ENCODE measurements at regions not wholly inside any gene's neighbourhood (a gene's known extent, or its start where the extent isn't known, plus 50 kb on each side); places are given as distances from the start of the nearest gene placed in this dataset.

- Mint-ChIP-seq H3K27me3 (no peaks in the 10 kb centered on the region), H3K4me3 (no peak overlapping the region), H3K36me3 (ENCODE audit: low read depth) (no peaks in the 10 kb centered on the region), H3K9me3 (no peaks in the 10 kb centered on the region), H3K4me1 (no peaks in the 10 kb centered on the region), H3K27ac (no peak overlapping the region)
- intact Hi-C loops (cut with micrococcal nuclease), result no loop called here
- DNase-seq, result no peak
Observed at GRCh38 chr1:106494646-106495045, 561.8 kb upstream of the PRMT6 start.

GRCh38 chr1:106498238-106498637, 558.2 kb upstream of the PRMT6 start:
- no peaks in the 10 kb centered on the region for H3K4me1 Mint-ChIP-seq
- H3K27me3 Mint-ChIP-seq, result no peaks in the 10 kb centered on the region
- no peaks in the 10 kb centered on the region for H3K9me3 Mint-ChIP-seq
- no peak for DNase-seq
- no peaks in the 10 kb centered on the region for H3K36me3 Mint-ChIP-seq (ENCODE audit: low read depth)
- H3K27ac Mint-ChIP-seq, result no peak overlapping the region
- intact Hi-C loops (cut with micrococcal nuclease), result no loop called here
- no peak overlapping the region for H3K4me3 Mint-ChIP-seq

DNA sequence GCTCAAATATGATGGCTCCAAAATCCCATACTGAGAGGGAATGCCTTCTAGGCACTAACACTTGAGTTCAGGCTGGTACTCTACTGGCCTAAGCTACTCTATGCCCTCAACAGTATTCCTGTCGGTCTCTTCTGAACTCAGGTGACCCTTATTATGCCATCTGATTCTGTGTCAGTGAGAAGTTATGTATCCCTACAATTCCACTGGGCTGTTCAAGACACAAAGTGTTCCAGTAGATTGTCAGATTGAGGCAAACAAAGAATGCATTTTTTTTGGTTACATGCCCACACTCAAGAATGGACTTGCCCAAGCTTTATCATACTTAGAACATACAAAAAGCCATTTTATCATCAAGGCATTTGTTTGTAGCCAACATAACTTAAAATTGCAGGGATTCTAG, 553.8 kb upstream of the PRMT6 start:
- H3K27ac Mint-ChIP-seq, result no peak overlapping the region
- no peak overlapping the region for H3K4me3 Mint-ChIP-seq

DNA sequence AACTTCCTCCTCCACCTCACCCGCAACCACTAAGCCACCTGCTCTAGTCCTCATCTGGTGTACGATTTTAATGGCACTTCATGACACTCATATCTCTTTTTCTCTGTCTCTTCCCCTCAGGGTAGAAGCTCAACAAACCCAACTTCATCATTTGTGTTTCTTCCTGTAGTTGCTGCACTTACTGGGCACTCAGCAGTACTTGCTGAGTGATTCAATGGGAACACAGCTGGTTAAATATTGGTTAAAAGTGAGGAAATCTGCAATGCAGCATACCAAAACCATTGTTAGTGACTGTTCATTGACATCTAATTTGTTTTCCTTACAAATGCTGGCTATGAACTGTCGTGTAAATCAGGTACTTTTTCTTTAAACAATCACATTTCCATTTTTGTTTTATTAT, 541.1 kb upstream of the PRMT6 start:
- Mint-ChIP-seq H3K4me1 (no peaks in the 10 kb centered on the region), H3K36me3 (ENCODE audit: low read depth) (no peaks in the 10 kb centered on the region), H3K4me3 (no peak overlapping the region), H3K9me3 (no peaks in the 10 kb centered on the region), H3K27me3 (no peaks in the 10 kb centered on the region), H3K27ac (no peak overlapping the region)
- no peak for DNase-seq
- intact Hi-C loops (cut with micrococcal nuclease), result no loop called here

More for the DNA sequence above, 553.8 kb upstream of the PRMT6 start:
- peaks cover 3% of the 10 kb centered on the region for H3K9me3 Mint-ChIP-seq
- H3K36me3 Mint-ChIP-seq (ENCODE audit: low read depth), result no peaks in the 10 kb centered on the region
- no peaks in the 10 kb centered on the region for H3K27me3 Mint-ChIP-seq
- no peak for DNase-seq
- no peaks in the 10 kb centered on the region for H3K4me1 Mint-ChIP-seq
- intact Hi-C loops (cut with micrococcal nuclease), result no loop called here

GRCh38 chr1:106517224-106517623, 539.2 kb upstream of the PRMT6 start:
- intact Hi-C loops (cut with micrococcal nuclease), result no loop called here

GRCh38 chr1:106523497-106523896, 533.0 kb upstream of the PRMT6 start:
- Mint-ChIP-seq H3K27ac (no peak overlapping the region), H3K4me1 (no peaks in the 10 kb centered on the region)

More at GRCh38 chr1:106517224-106517623, 539.2 kb upstream of the PRMT6 start:
- Mint-ChIP-seq H3K4me3 (no peak overlapping the region), H3K27me3 (no peaks in the 10 kb centered on the region), H3K36me3 (ENCODE audit: low read depth) (no peaks in the 10 kb centered on the region), H3K27ac (no peak overlapping the region), H3K9me3 (no peaks in the 10 kb centered on the region), H3K4me1 (no peaks in the 10 kb centered on the region)
- no peak for DNase-seq

DNA sequence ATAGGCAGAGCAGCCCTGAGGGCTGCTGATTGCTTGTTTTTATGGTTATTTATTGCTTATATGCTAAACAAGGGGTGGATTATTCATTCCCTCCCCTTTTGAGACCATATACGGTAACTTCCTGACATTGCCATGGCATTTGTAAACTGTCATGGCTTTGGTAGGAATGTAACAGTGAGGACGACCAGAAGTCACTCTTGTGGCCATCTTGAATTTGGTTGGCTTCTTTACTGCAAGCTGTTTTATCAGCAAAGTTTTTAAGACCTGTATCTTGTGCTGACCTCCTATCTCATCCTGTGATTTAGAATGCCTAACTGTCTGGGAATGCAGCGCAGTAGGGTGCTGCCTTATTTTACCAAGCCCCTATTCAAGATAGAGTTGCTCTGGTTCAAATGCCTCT, 531.8 kb upstream of the PRMT6 start:
- DNase-seq, result no peak
- Mint-ChIP-seq H3K36me3 (ENCODE audit: low read depth) (no peaks in the 10 kb centered on the region), H3K4me3 (no peak overlapping the region), H3K9me3 (peaks cover 6% of the 10 kb centered on the region), H3K27me3 (no peaks in the 10 kb centered on the region), H3K4me1 (no peaks in the 10 kb centered on the region), H3K27ac (no peak overlapping the region)
- intact Hi-C loops (cut with micrococcal nuclease), result no loop called here

More at GRCh38 chr1:106523497-106523896, 533.0 kb upstream of the PRMT6 start:
- Mint-ChIP-seq H3K36me3 (ENCODE audit: low read depth) (no peaks in the 10 kb centered on the region), H3K27me3 (no peaks in the 10 kb centered on the region), H3K4me3 (no peak overlapping the region), H3K9me3 (peaks cover 6% of the 10 kb centered on the region)
- DNase-seq, result no peak
- intact Hi-C loops (cut with micrococcal nuclease), result no loop called here

DNA sequence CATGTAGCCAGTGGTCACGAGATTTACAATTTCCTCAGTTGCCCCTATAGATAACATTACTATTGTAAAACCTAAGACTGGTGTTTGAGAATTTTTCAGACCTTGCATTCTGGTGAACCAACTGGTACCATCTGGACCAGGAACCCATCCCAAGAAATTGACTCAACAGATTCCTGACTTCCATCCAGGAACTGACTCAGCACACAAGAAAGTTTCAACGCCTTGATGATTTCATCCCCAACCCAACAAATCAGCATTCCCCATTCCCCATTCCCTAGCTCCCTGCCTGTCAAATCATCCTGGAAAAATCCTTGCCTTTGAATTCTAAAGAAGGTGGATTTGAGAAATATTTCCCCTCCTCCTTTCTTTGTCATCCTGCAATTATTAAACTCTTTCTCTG, 529.8 kb upstream of the PRMT6 start:
- H3K9me3 Mint-ChIP-seq, result peaks cover 6% of the 10 kb centered on the region
- DNase-seq, result no peak
- no peaks in the 10 kb centered on the region for H3K36me3 Mint-ChIP-seq (ENCODE audit: low read depth)
- H3K4me3 Mint-ChIP-seq, result no peak overlapping the region
- intact Hi-C loops (cut with micrococcal nuclease), result no loop called here
- H3K27me3 Mint-ChIP-seq, result no peaks in the 10 kb centered on the region
- H3K4me1 Mint-ChIP-seq, result no peaks in the 10 kb centered on the region
- no peak overlapping the region for H3K27ac Mint-ChIP-seq

- H3K4me1 Mint-ChIP-seq, result no peaks in the 10 kb centered on the region
- H3K4me3 Mint-ChIP-seq, result no peak overlapping the region
- no peaks in the 10 kb centered on the region for H3K9me3 Mint-ChIP-seq
Observed at GRCh38 chr1:106534612-106535011, 521.9 kb upstream of the PRMT6 start.

DNA sequence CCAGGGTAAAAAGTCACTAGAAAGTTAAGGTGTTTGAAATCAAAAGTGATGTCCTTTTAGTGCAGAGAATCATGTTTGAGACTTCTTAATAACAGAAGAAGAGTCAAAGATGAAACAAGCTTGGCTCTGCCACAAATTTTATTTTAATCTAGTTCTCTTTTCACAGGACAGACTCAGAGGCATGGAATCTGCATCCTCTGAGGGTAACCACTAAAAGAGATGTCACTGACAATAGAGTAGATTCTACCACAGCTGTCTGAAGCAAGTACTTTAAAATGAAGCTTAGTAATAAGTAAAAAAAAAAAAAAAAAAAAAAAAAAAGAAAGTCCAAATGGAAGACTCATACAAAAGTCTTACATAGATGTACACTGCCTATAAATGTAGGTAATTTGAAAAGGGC, 519.7 kb upstream of the PRMT6 start:
- no peaks in the 10 kb centered on the region for H3K36me3 Mint-ChIP-seq (ENCODE audit: low read depth)
- intact Hi-C loops (cut with micrococcal nuclease), result no loop called here
- no peaks in the 10 kb centered on the region for H3K9me3 Mint-ChIP-seq
- H3K4me1 Mint-ChIP-seq, result no peaks in the 10 kb centered on the region
- no peak for DNase-seq
- H3K27me3 Mint-ChIP-seq, result no peaks in the 10 kb centered on the region
- no peak overlapping the region for H3K27ac Mint-ChIP-seq
- H3K4me3 Mint-ChIP-seq, result no peak overlapping the region

More at GRCh38 chr1:106534612-106535011, 521.9 kb upstream of the PRMT6 start:
- DNase-seq, result no peak
- H3K27me3 Mint-ChIP-seq, result no peaks in the 10 kb centered on the region
- intact Hi-C loops (cut with micrococcal nuclease), result no loop called here
- H3K27ac Mint-ChIP-seq, result no peak overlapping the region
- H3K36me3 Mint-ChIP-seq (ENCODE audit: low read depth), result no peaks in the 10 kb centered on the region

- no peaks in the 10 kb centered on the region for H3K36me3 Mint-ChIP-seq (ENCODE audit: low read depth)
- H3K27me3 Mint-ChIP-seq, result no peaks in the 10 kb centered on the region
- no peak overlapping the region for H3K4me3 Mint-ChIP-seq
- intact Hi-C loops (cut with micrococcal nuclease), result no loop called here
- H3K27ac Mint-ChIP-seq, result no peak overlapping the region
- DNase-seq, result no peak
- peaks cover 7% of the 10 kb centered on the region for H3K9me3 Mint-ChIP-seq
- no peaks in the 10 kb centered on the region for H3K4me1 Mint-ChIP-seq
Observed at GRCh38 chr1:106548726-106549125, 507.7 kb upstream of the PRMT6 start.

- Mint-ChIP-seq H3K27ac (no peak overlapping the region), H3K4me3 (no peak overlapping the region), H3K27me3 (no peaks in the 10 kb centered on the region), H3K9me3 (no peaks in the 10 kb centered on the region), H3K4me1 (no peaks in the 10 kb centered on the region), H3K36me3 (ENCODE audit: low read depth) (no peaks in the 10 kb centered on the region)
- DNase-seq, result no peak
- intact Hi-C loops (cut with micrococcal nuclease), result no loop called here
Observed at GRCh38 chr1:106554294-106554693, 502.2 kb upstream of the PRMT6 start.

GRCh38 chr1:106555571-106555970, 500.9 kb upstream of the PRMT6 start:
- Mint-ChIP-seq H3K4me3 (no peak overlapping the region), H3K27ac (no peak overlapping the region), H3K4me1 (no peaks in the 10 kb centered on the region), H3K27me3 (no peaks in the 10 kb centered on the region), H3K36me3 (ENCODE audit: low read depth) (no peaks in the 10 kb centered on the region), H3K9me3 (peaks cover 3% of the 10 kb centered on the region)
- DNase-seq, result no peak
- intact Hi-C loops (cut with micrococcal nuclease), result no loop called here

DNA sequence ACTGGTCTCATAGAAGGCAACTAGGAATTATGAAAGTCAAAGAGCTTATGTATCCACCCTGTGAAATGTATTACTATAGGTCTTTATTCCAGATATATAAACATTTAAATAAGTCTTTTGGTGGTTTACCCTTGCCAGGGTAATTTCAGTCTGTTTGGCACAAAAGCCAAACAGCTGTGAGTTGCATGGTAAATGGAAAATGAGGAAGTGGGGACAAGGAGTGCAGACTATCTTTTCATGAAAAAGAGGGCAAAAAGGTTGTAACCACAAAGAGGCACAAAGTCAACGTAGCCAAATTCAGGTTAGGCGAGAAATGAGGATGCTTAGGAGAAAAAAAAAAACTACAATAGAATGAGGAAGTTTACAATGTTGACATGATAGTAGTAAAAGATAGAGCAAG, 492.3 kb upstream of the PRMT6 start:
- Mint-ChIP-seq H3K4me3 (no peak overlapping the region), H3K36me3 (ENCODE audit: low read depth) (no peaks in the 10 kb centered on the region), H3K4me1 (no peaks in the 10 kb centered on the region), H3K27ac (no peak overlapping the region), H3K9me3 (peaks cover 7% of the 10 kb centered on the region), H3K27me3 (no peaks in the 10 kb centered on the region)
- no peak for DNase-seq
- intact Hi-C loops (cut with micrococcal nuclease), result no loop called here

GRCh38 chr1:106568201-106568974, 488.1 kb upstream of the PRMT6 start:
- no peak overlapping the region for H3K27ac Mint-ChIP-seq
- no peaks in the 10 kb centered on the region for H3K9me3 Mint-ChIP-seq
- intact Hi-C loops (cut with micrococcal nuclease), result no loop called here
- H3K4me1 Mint-ChIP-seq, result no peaks in the 10 kb centered on the region
- DNase-seq, result no peak
- no peak overlapping the region for H3K4me3 Mint-ChIP-seq
- H3K27me3 Mint-ChIP-seq, result no peaks in the 10 kb centered on the region
- H3K36me3 Mint-ChIP-seq (ENCODE audit: low read depth), result no peaks in the 10 kb centered on the region

Measured in activated CD4-positive, alpha-beta T cell treated with anti-CD3 and anti-CD28 coated beads, Interleukin-2, amount 10 ng/mL, durations not matched to agents 24 days and 14 days (primary cell).